Pulmonary artery endothelial cell (primary cell): ENCODE measurements at regions not wholly inside any gene's neighbourhood (a gene's known extent, or its start where the extent isn't known, plus 50 kb on each side); places are given as distances from the start of the nearest gene placed in this dataset.
A peak's percentile ranks its signal among the peaks of the same experiment; 100 is the strongest.
"Not testable (repeated sequence)": the region's sequence is repeated elsewhere in the genome, so short reads cannot be mapped to it uniquely, and the experiment has no call there.

ENCODE experiments used
- DNase-seq: peaks from one replicate; pipeline ENCODE4 v3.0.0-alpha.2; 2011; ENCODE audit warnings: low read depth, low spot score

DNA sequence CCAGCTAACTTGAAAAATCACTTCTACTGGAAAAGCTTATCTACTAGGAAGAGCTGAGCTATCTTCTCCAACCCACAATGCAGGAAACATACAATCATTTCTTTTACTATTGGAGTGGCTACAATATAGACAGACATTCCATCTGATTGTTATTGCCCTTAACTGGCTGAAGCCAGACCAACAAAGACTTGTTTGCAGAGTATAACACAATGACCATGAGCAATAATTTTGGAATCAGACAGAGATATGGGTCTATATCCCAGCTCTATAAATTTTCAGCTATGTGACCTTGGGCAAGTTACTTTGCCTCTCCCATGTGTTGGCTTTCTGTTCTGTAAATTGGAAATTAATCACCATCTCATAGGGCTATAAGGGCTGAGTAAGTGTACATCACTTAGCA lies 244.7 kb upstream of the SLC30A5 start:
- DNase-seq: no peak

DNA sequence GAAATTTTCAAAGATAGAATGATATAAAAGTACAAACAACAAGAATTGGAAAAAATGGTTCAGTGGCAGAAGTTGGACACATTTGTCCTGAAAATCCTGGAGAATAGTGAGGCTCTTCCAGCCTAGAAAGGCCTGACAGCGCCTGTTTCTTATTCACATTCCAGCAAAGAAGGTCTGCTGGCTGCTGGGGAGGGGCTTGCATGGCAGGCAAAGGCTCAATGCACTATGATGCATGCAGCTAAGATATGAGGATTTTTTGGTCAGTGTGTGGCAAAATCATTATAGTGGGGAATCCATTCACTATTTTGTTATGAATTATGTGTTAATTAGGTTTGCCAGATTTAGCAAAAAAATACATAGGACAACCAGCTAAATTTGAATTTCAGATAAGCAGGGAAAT lies 243.9 kb upstream of the SLC30A5 start:
- no peak for DNase-seq

DNA sequence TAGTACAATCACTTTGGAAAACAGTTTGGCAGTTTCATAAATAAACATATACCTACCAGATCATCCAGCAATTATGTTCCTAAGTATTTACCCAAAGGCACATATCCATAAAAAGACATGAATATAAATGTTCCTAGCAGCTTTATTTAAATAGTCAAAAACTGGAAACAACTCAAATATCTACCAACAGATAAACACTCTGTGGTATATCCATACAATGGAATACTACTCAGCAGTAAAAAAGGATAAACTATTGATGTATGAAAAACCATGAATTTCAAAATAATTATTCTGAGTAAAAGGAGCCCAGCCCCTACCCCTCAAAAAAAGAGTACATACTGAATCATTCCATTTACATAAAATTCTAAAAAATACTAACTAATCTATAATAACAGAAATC lies 232.7 kb upstream of the SLC30A5 start:
- DNase-seq: no peak

DNA sequence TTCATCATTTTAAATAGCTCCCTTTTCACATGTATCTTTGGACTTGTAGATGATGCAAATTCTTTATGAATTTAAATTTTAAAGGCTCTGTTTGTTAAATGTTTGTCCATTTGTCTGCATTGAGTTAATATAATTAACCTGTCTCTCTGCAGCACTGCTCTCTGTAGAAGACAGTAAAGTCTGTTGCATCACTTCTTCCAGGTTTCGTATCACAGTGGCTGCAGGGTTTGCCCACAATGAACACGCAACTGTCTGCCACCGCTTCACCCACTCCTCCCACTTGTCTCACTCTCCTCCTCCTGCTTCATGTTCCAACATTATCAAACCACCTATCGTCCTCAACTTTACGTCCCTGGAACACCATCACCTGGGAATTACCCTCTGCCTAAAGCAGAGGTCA lies 231.3 kb upstream of the SLC30A5 start:
- no peak for DNase-seq

DNA sequence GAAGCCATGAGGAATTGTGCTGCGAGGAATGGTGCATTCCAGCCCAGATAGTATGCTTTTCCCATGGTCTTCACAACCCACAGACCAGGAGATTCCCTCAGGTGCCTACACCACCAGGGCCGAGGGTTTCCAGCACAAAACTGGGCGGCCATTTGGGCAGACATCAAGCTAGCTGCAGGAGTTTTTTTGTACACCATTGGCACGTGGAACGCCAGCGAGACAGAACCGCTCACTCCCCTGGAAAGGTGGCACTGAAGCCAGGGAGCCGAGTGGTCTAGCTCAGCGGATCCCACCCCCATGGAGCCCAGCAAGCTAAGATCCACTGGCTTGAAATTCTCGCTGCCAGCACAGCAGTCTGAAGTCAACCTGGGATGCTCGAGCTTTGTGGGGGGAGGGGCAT lies 228.6 kb upstream of the SLC30A5 start:
- not testable (repeated sequence) for DNase-seq

DNA sequence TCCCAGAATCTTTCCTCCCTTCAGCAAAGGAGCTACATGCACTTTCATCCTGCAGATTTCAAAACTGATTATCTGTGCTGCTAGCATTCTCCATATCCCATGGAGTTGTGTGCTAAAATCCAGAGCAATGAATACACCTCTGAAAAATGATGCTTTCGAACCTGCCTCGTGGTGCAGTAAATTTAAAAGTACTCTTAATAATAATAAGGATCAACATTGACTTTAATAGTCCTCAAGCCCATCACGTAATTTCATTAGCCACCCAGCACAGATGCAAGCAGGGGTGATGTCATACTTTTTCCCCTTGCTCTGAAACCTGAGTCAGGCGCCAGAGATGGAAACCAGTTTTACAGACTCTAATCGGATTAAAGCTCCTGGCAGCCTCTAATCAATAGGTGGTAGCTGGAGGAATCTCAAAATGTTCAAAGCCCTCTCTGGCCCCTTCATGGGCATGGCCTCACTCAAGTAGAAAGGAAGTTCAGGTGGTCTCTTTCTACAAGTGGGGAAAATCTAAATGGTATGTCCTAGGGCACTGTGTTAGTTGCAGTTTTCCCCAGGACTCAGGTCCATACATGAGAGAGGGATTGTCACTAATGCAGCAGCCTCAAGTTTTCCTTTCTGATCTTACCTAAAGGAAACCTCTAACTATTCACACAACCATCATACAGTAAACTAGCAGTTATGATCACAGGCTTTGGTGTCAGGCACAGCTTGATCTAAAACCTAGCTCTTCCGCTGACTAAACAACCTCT lies 221.6 kb upstream of the SLC30A5 start:
- DNase-seq: no peak

DNA sequence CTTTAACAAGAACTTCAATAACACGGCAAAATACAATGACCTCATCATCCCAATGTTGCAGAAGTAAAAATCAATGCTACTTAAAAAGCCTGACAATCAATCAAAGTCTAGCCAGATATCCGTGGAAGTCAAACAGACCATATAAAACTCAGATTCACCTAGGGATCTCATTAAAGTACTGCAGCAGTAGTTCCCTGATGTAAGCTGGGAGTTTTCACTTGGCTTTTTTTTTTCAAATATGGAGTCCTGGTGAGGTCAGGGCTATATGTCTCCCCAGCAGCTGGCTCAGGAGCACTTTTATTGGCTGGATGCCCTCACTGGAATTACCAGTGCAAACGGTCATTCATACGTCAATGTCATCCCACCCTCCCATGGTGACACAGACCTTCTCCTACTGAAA lies 220.6 kb upstream of the SLC30A5 start:
- DNase-seq: no peak

DNA sequence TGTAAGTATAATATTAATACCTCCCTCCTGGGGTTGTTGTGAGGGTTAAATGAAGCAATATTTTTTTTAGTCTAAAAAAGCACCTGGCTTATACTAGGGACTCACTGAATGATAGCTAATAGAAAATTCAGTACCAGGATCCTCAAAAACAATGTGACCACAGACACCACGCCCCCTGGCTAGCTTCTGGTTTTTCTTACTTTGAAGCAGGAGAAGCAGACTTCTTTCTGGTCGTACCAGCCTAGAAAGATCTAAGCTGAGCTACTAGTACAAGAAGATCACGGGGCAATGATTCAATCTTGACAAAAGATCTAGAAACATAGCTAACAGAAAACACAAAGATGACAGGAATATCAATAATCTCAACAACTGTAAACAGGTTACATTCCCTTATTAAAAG lies 218.5 kb upstream of the SLC30A5 start:
- no peak for DNase-seq

DNA sequence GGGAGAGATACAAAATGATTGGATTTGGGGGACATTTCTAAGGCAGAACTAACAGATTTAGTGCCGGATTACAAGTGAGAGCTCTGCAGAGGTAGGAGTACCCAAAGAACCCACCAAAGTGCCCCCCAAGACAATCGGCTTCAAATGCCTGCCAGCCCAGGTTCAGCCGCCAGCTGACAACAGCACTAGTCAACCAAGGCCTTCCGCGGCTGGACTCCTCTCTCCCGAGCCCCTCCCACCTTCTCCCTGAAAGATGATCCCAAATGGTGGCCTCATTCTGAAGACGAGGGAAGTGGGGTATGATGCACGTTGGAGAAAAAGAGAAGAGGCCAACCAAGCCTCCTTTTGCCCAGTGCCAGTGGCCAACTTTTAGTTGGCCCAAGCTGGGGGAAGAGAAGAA lies 210.4 kb upstream of the SLC30A5 start:
- DNase-seq: no peak

DNA sequence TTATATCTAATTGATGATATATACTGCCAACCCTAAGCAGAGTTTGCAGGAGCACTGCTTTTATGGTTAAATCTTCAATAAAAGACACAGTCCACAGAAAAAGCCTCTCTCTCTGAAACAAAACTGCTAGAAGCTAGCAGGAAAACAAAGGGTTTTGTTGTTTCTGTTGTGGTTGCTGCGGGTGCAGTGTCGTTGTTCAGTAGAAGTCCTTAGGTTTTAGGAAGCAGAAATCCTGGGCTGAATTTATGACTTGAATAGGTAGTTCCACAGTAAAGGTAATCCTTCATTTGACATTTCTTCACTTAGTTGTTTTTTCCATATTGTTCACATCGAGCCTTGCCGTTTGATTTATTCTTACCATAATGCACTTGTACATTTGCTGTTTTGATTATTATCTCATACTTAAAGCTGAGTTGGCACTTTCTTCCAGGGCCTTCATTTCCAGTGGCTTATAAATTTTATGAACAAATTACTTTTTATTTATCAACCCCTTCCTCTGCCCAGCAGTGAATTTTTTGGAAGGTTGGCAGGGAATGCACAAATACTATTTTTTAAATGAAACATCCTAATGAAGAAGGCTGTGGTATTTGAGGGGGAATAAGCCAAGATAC lies 209.6 kb upstream of the SLC30A5 start:
- DNase-seq: no peak

DNA sequence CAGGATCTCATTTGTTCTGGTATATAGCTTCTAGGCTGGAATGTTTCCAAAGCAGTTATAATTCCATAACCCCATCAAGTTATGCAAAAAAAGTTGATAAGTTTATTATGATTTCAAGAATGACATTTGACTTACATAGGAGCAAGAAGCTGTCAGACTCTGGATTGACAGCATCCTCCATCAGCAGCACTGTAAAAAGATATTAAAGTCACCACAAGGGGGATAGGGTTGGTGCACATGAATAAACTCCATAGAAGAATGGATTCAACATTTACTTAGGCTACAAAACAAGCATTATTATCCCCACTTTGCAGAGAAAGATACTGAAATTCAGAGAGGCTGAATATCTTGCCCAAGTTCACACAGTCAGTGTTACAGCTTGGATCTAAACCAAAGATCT lies 208.9 kb upstream of the SLC30A5 start:
- no peak for DNase-seq

DNA sequence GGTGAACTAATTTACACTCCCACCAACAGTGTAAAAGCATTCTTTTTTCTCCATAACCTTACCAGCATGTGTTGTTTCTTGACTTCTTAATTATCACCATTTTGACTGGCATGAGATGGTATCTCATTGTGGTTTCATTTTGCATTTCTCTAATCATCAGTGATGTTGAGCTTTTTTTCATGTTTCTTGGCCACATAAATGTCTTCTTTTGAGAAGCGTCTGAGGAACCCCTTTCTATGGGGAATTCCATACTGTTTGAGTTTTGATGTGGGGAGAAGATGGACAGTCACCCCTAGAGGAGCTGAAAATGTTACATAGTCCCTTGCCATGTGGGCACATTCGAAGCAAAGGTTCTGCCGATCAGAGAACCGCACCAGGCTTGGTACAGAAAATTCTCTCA lies 207.0 kb upstream of the SLC30A5 start:
- DNase-seq: no peak

DNA sequence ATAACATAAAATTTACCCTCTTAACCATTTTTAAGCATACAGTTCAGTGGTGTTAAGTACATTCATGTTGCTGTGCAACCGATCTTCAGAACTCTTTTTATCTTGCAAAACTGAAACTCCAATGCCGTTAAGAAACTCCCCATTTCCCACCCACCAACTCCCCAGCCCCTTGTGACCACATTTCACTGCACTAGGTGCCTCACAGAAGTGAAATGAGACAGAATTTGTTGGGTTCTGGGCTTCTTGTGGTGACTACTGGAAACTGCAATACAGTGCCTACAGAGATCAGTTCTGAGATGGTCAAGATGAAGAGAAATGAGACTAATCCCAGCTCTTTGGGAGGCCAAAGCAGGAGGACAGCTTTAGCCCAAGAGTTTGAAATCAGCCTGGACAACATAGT lies 202.1 kb upstream of the SLC30A5 start:
- DNase-seq: no peak

DNA sequence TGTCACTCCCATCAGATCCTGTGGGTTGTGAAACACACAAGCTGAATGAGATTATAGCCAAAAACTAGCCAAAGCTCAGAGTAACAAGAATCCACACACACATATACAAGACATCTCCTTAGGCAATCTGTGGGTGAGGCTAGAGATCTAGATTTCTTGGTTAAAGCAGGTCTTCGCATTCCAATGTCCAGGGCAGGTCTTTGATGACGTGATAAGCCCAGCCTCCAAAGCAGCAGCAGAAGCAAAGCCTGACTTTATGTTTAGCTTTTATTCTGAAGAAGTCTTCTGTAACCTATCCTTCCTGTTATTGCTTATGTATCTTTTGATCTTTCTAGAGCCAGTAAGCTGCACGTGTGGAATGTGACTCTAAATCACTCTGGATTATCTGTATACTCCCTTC lies 199.1 kb upstream of the SLC30A5 start:
- DNase-seq: no peak

DNA sequence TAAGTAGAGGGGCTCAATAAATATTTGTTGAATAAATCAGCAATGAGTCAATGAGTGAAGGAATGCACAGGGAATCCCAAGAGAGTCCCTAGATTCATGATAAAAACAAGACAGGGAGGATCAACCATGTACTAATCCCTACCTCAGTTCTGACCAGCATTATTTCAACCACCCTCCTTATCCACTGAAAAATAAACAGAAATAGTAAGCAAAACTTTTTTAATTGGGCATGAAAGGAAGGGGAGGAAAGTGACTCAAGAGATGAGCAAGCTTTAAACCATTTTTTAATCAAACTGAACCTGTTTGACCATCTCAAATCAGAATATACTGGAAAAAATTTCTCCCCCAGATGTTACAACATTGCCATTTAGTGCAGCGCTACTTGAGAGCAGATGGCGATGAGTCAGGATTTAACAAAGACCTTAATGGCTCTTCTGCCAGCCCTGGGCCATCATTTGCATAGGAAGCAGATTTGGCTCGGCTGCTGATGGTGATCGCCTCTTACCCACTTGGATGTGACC lies 194.8 kb upstream of the SLC30A5 start:
- no peak for DNase-seq

DNA sequence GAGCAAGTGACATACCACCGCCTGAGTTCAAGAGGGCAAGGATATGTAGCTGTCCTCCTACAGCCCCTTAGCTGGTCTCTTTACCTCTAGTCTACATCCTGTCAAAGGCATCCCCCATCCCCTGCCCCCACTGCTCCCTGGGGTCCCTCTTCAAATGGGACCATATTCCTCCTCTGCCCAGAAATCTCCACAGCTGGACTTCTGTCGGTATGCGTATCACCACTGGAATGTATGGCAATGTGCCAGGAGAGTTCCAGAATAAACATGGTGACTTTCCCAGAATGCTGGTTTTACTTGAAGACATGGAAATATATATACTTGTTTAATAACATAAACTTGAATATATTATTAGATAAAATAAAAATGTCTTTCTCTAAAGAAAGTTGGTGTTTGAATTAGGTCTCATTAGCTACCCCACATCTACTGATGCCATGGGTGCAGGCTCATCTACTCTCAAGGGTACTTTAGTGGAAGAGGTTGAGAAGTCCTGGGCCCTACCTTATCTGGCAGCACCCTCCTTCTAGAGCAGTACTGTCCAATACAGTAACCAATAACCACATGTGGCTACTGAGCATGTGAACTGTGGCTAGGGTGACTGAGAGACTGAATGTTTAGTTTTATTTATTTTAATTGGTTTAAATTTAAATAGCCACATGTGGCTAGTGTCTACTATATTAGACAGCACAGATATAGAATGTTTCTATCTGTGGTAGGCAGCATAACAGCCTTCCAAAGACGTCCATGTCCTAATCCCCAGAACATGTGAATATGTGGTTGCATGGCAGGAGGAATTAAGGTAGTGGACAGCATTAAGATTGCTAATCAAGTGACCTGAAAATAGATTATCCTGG lies 181.7 kb upstream of the SLC30A5 start:
- DNase-seq: peak; percentile 1

DNA sequence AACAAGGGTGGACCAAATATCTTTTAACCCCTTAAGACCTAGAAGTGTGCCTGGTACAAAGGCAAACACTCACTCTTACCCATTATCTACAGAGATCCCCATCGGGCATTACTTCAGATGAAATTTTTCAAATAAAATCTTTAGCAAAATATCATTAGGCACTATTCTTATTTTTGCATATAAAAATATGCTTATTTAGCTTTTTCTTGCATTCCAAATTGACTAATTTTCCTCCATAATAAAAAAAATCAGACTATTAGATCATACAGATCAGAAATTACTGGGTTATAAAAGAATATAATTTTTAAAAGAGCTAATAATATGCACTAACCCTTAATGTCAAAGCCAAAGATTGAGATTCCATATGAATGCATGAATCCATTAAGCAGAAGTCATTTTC lies 178.7 kb upstream of the SLC30A5 start:
- DNase-seq: no peak

DNA sequence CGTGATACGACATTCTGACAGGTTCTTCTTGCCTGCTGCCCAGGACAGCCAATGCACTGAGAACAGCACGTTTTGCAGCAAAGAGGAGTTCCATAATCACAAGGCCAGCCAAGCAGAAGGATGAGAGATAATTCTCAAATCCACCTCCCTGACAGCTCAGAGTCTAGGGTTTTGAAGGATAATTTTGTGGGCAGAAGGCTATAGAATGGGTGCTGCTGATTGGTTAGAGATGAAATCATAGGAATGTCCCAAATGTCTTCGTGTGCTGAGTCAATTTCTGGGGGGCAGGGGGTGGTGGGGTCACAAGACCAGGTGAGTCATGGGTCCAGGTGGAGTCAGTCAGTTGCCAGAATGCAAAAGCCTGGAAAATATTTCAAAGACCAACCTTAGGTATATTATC lies 175.5 kb upstream of the SLC30A5 start:
- DNase-seq: no peak

DNA sequence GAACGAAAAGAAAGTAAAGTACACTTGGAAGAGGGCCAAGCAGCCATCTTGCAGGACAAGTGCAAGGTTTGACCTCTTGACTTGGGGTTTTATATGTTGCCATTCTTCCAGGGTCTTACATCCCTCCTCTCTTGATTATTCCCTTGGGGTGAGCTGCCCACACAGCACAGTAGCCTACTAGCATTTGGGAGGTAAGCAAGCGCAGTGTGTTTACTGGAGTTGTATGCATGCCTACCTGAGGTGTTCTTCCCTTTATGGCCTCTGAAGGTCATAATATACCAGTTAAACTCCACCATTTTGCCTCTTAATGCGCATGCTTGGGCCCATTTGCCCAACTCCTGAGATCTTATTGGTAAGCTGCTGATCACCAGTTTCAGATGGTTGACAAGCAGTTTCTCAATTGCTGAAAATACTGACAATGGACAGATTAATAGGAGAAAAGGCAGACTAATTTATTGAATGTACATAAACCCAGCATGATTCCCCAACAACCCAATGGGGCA lies 173.8 kb upstream of the SLC30A5 start:
- no peak for DNase-seq

DNA sequence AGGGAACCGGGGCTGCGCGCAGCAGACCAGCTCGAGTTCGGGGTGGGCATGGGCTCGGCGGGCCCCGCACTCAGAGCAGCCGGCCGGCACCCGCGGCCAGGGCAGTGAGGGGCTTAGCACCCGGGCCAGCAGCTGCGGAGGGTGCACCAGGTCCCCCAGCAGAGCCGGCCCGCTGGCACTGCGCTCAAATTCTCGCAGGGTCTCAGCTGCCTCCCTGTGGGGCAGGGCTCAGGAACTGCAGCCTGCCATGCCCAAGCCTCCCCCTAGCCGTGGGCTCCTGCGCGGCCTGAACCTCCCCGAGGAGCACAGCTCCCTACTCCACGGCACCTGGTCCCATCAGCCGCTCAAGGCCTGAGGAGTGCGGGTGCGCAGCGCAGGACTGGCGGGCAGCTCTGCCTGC lies 172.9 kb upstream of the SLC30A5 start:
- no peak for DNase-seq

DNA sequence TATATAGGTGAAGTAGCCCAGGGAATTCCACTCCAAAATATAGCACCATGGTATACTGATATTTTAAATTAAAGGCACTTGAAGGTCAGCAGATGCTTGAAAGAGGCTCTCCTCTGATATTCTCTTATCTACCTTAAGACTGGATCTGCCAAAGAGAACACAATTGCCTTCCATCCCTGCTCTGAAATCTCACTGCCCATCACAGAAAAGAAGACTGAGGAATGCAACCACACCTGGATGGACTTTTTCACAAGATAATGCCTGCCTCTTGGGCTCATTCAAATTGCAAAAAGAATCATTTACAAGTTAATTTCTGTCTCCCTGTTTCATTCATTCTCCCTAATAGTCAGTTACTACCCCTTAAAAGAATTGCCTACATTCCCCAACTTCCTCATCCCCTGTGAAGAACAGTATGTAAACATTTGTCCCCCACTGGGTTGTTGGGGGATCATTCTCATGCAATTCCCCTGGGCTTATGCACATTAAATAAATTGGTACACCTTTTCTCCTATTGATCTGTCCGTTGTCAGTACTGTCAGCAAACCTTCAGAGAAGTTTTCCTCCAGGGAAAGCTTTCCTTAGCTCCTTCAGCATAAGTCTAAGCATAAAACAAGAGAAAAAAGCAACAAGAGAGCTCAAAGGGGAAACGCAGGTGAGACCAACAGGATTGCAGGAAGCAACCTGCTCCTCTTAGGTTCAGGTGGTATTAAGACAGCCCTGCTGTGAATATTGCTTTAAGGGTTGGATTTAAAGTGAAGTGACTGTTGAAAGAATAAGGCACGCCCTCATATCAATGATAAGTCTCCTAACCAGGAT lies 171.4 kb upstream of the SLC30A5 start:
- no peak for DNase-seq
